Omental fat pad (tissue), 3 donors: ENCODE measurements at regions not wholly inside any gene's neighbourhood (a gene's known extent, or its start where the extent isn't known, plus 50 kb on each side); places are given as distances from the start of the nearest gene placed in this dataset.
A peak's percentile ranks its signal among the peaks of the same experiment; 100 is the strongest.

Source experiments
- ATAC-seq: fragments of 150-250 bp; one replicate; pipeline ENCODE4 v1.9.1; 2016; ENCODE audit warnings: mild to moderate bottlenecking, moderate library complexity; ENCODE audit not compliant: low FRiP score
- DNase-seq: peaks from one replicate; pipeline ENCODE4 v3.0.0-alpha.2; 2019; ENCODE audit warnings: low spot score
- CTCF ChIP-seq, 3 donors: fragments of 450-650 bp; IDR thresholded peaks; one replicate each; pipeline ENCODE4 v1.5.1; 2016 to 2017; ENCODE audit warnings: antibody characterized with exemption in 3 of 3, mild to moderate bottlenecking in 3 of 3, moderate library complexity in 2 of 3

DNA sequence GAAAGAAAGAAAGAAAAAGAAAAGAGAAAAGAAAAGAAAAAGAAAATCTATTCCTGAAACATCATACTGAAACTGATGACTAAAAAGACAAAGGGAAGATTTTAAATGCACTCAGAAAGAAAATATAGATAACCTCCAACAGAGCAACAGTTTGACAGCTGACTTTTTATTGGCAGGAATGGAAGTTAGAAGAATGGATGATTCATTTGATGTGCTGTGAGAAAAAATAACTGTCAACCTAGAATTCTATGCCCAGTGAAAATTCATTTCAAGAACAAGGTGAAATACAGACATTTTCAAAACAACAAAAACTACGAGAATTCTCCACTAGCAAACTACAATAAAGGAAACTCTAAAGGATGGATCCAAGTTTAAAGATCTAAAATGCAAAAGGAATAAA, 50.5 kb upstream of the HSPA12A start:
- no peak for TF ChIP-seq CTCF (IDR thresholded peaks at IDR 0.05)
- DNase-seq (no peak), ATAC-seq (no peak)

DNA sequence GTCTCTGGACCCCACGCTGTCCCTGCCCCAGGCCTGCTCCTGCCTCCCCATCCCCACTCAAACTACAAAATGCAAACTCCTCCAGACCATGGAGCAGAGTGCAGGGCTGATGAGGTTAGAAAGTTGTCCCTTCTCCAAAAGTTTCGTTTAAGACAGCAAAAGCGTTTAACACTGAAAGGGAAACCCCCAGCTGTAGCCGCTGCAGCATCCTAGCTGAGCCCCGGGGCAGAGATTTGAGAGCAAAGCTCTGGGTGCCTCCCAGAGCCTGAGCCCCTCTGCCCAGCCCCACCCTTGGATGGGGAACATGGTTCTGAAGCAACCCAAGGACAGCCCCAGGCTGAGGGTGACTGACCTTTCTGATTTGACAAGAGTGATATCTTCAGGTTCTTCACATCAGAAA, 52.8 kb upstream of the ENO4 start:
- ATAC-seq, result no peak
- no peak for TF ChIP-seq CTCF (IDR thresholded peaks at IDR 0.05)
- DNase-seq, result no peak

GRCh38 chr10:116796910-116797513, 52.3 kb upstream of the ENO4 start:
- DNase-seq (peak; percentile 46), ATAC-seq (peak; percentile 64)
- TF ChIP-seq CTCF (IDR thresholded peaks at IDR 0.05), result peak in 1 of 3 donors; percentile 71

GRCh38 chr10:116798859-116799258, 50.4 kb upstream of the ENO4 start:
- ATAC-seq (no peak), DNase-seq (no peak)
- TF ChIP-seq CTCF (IDR thresholded peaks at IDR 0.05), result no peak
